Fibroblast of villous mesenchyme (primary cell): ENCODE measurements at regions not wholly inside any gene's neighbourhood (a gene's known extent, or its start where the extent isn't known, plus 50 kb on each side); places are given as distances from the start of the nearest gene placed in this dataset.
"Not testable (repeated sequence)": the region's sequence is repeated elsewhere in the genome, so short reads cannot be mapped to it uniquely, and the experiment has no call there.

Experiments
- DNase-seq: peaks from one replicate; pipeline ENCODE4 v3.0.0-alpha.2; 2010; ENCODE audit warnings: low read depth
- H3K4me3 ChIP-seq: 2 replicates; pipeline ENCODE4 v1.5.1; 2011; ENCODE audit warnings: low read depth, mild to moderate bottlenecking, low read length
- CTCF ChIP-seq: IDR thresholded peaks from 2 replicates; pipeline ENCODE4 v1.5.1; 2012; ENCODE audit warnings: low read depth, mild to moderate bottlenecking, low read length; ENCODE audit not compliant: insufficient read depth

- no peak for TF ChIP-seq CTCF
These were observed 96.0 kb upstream of the GSE1 start for GRCh38 chr16:85517154-85517553.

GRCh38 chr16:85517563-85518179 is 95.5 kb upstream of the GSE1 start:
- no peak overlapping the region for H3K4me3 ChIP-seq
- DNase-seq = no peak
- no peak for TF ChIP-seq CTCF

More at GRCh38 chr16:85517154-85517553, 96.0 kb upstream of the GSE1 start:
- no peak for DNase-seq
- H3K4me3 ChIP-seq = no peak overlapping the region

- H3K4me3 ChIP-seq = no peak overlapping the region
- DNase-seq = no peak
- TF ChIP-seq CTCF = no peak
These were observed 94.6 kb upstream of the GSE1 start for GRCh38 chr16:85518398-85519049.

GRCh38 chr16:85519050-85519440 is 94.1 kb upstream of the GSE1 start:
- H3K4me3 ChIP-seq, DNase-seq: not testable (repeated sequence)

GRCh38 chr16:85519540-85520231 is 93.4 kb upstream of the GSE1 start:
- no peak for DNase-seq
- no peak overlapping the region for H3K4me3 ChIP-seq
- no peak for TF ChIP-seq CTCF

- no peak for DNase-seq
- no peak for TF ChIP-seq CTCF
- no peak overlapping the region for H3K4me3 ChIP-seq
These were observed 92.1 kb upstream of the GSE1 start for GRCh38 chr16:85520853-85521521.
